Putamen (tissue), 1 donor: ENCODE measurements at regions not wholly inside any gene's neighbourhood (a gene's known extent, or its start where the extent isn't known, plus 50 kb on each side); places are given as distances from the start of the nearest gene placed in this dataset.

ENCODE experiments used
- DNase-seq: peaks from one replicate; pipeline ENCODE4 v3.0.0-alpha.2; 2016; ENCODE audit warnings: low spot score

DNA sequence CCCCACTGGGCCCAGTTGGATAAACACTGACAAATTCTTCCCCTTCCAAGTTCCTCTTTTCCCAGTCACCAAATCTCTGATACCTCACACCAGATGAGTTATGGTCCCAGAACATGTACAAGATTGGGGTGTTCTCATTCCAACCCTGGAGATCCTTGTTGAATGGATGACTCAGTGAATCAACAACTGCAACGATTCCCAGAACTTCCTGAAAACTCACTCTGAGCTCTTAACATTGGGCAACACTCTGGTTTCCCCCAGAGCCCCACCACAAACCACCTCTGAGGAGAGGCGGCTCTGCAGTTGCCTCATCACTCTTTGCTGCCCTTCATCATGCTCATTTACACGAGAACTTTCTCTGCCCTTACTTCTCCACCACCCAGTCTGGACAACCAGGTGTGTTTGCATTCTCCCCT is 115.2 kb downstream of the MRPL14 start:
- no peak for DNase-seq

GRCh38 chr6:44011350-44011920 is 115.8 kb downstream of the MRPL14 start:
- no peak for DNase-seq

- DNase-seq = no peak
Observed at GRCh38 chr6:44010411-44011349, 116.6 kb downstream of the MRPL14 start.

DNA sequence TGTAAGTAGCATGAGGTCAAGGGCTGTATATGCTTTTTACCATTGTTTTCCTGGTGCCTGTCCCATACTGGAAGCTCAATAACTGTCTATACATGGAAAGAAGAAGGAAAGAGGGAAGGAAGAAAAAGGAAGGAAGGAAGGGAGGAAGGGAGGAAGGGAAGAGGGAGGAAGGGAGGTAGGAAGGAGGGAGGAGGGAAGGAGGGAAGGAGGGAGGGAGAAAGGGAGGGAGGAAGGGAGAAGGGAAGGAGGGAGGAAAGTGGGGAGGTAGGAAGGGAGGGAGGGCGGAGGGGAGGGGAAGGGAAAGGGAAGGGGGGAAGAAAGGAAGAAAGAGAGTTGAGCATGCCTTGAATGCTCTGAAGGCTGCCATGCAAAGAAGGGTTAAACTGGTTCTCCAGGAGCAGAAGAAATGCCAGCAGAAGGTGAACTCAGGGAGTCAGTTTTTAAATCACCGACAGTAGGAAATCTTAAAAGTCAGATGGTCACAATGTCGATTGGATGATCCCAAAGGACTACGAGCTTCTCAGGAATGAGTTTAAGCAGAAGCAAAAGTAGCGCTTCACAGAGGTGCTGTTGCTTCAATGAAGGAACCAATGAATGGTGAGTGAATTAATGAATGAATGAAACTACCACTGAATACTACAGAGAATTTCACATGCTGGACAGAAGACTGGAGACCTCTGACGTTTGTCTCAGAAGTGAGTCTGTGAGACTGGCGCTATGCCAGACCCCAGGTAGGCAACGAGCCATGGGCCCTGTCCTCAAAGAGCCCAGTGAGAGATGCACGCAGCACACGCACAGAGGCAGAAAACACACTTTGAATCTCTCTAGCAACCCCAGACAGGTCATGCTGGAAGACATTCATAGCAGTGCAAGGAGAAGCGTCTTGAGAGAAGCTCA is 117.6 kb downstream of the MRPL14 start:
- no peak for DNase-seq

DNA sequence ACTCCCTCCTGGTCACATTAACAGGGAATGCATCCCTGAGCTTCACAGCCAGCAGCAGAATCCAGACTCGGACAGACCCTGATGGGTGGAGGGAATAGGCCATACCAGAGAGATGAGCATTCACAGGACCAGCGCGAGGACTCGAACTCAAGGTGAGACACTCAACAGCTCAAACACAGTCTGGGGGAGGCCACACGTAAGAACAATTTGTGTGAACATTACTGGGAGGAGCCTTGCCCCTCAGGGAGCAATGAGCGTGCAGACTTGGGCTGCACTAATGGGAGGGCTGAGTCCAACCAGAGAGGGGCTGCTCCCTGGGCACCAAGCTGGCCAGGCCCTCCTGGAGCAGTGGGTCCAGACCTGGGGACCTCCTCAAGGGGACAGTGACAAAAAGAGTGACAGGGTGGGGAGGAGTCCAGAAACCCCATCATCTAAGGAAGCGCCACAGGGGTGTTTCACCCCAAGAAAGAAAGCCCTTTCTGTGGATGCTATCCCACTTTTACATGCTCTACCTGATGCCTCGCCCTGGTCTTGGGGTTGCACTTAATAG is 118.4 kb downstream of the MRPL14 start:
- DNase-seq = no peak

DNA sequence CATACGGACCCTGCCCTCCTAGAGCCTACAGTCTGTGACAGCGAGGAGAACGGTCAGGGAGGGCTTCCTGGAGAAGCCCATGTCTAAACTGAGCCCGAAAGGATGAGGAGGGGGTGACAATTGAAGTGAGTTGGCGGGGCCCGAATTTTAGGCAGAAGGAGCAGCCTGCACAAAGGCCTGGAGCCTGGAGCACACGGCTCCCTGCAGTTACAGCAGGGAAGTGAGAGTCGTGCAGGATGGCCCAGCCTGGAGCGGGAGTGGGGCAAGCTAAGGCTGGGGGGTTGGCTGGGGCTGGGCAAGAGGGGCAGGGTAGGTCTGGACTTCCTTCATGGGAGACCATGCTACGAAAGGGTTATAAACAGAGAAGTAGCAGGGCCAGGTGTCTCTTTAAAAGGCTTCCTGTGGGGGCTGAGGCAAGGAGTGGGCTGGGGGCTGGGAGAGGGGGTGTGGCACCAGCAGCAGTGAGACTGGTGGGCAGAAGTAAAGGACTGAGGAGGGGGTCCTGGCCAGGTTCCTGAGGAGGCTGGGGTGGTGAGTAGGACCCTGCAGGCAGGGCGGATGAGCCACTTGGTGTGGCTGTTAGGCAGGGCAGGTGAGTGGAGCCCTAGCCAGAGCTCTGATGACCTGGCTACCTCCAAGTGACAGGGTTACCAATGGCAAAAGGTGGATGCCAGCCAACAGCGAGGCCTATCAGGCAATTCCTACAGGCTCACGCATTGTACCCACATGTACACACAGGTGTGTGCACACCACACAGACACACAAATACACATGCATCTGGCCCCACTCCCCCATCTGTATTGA is 119.2 kb downstream of the MRPL14 start:
- DNase-seq = no peak

GRCh38 chr6:44006872-44007303 is 120.4 kb downstream of the MRPL14 start:
- no peak for DNase-seq

DNA sequence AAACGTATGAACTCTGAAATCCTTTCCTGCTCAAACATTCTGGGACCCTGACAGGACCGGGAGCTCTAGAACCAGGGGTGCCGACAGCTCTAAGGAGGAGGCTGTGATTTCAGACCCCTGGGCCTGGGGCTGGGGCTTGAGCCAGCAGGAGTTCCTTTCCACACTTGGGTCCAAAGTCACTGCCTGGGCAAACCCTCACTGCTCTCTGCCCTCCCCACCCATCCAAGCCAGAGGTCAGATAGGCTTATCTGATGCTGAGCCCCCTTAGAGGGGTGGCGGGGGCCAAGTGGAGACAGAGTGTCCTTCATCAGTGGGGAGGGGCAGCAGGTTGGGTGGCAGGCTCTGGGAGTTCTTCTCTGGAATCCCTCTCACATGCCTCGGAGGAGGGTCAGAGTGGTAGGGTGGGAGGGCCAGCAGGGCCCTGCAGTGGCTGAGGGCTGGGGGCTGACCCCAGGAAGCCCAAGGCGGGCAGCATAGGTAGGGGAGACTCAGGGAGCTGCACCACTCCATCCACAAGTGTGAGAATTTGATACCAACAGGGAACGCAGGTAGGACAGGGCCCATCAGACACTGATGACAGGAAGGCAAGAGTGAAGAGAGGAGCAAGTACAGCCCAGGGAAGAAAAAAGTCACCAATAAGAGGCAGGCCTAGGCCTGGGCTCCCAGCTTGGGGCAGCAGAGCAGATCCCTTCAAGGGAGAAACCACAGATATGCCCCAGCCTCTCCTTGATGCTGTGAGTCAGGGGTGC is 121.0 kb downstream of the MRPL14 start:
- no peak for DNase-seq

DNA sequence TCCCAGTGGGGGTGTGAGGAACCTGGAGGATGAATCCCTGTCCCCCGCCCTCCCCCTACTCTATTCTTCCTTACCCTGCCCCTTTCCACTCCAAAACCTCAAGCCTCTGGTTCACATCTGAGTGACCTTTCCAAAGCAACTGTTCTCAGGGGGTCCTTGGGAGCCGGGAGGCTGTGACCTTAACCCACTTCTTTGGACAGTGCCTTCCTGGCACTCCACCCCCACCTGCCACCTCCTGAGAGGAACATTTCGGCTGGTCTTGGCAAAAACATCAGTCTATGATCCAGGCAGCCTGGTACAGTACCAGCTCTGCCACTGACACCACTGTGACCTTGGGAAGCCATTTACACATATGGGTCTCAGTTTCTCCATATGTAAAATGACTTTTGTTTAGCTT is 121.7 kb downstream of the MRPL14 start:
- DNase-seq = no peak

- no peak for DNase-seq
Observed at GRCh38 chr6:44004625-44005506, 122.4 kb downstream of the MRPL14 start.

DNA sequence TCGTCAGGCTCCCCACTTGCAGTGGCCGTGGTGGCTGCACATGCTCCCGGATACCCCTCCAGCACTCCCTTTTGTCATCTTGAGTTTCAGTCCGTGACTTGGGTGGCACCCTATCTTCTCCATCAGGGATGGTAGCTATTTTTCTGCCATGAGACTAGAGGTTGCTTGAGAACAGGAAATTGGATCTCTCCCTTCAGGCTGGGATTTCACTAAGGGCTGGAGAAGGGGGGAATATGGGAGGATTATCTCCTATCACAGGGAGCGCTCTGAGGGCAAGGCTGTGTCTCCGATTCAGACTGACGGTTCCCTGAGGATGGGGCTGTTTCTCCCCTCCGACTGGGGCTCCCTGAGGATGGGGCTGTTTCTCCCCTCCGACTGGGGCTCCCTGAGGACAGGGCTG is 123.1 kb downstream of the MRPL14 start:
- DNase-seq = no peak

- no peak for DNase-seq
Observed at GRCh38 chr6:44003345-44004061, 123.7 kb downstream of the MRPL14 start.

DNA sequence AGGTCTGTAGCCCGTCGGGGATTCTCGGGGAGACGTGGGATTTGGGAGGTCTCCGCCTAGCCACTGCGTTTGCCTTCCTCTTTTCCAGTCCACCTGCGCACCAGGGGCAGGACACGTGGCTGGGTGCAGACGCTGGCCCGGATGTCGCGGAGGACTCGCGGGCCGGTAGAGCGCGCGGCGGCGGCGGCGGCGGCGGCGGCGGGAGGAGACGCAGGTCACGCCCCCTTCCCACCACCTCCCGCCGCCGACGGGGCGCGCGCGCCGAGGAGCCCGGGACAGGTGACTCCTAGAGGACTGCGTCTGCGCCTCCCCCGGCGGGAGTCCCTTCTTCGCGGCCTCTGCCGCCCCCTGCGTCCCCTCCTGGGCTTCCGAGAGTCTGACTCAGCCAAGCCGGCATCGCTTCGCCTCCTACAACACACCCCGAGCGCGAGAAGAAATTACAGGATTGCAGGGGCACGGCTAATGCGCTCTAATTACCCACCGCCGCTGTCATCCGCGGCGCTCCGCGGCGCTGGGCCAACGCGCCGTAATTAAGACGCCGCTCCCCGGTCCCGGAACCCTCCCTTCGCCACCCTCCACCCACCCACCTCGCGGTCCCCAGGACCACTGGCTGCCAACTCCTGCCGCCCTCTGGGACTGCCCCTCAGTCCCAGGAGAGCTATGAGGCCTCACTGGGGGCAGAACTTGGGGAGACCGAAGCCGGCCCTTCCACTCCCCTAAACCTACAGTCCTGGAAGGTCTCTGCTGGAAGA is 124.5 kb downstream of the MRPL14 start:
- peak; percentile 51 for DNase-seq

DNA sequence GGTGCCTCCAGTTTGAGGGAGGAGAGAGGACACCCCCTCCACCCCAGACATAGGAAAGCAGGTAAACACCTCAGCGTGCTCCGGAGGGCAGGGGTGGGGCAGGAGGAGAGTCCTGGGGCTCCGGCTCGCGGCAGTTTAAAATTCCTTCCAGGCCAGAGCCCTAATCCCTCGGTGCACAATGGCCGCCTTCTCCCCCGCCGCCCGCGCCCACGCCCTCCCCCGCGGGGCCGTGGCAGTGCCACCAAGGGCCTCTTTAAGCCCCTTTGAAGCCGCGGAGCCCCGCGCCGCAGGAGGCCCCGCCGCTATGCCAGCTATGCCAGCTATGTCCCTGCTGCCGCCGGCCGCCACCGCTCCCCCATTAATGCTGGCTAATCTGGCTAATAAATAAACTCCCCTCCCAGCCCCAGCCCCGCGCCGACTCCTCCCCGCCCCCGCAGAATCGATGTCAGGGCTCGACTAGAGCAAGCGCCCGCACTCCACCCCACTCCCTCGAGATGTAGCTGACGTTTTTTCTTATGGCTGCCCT is 125.1 kb downstream of the MRPL14 start:
- no peak for DNase-seq

DNA sequence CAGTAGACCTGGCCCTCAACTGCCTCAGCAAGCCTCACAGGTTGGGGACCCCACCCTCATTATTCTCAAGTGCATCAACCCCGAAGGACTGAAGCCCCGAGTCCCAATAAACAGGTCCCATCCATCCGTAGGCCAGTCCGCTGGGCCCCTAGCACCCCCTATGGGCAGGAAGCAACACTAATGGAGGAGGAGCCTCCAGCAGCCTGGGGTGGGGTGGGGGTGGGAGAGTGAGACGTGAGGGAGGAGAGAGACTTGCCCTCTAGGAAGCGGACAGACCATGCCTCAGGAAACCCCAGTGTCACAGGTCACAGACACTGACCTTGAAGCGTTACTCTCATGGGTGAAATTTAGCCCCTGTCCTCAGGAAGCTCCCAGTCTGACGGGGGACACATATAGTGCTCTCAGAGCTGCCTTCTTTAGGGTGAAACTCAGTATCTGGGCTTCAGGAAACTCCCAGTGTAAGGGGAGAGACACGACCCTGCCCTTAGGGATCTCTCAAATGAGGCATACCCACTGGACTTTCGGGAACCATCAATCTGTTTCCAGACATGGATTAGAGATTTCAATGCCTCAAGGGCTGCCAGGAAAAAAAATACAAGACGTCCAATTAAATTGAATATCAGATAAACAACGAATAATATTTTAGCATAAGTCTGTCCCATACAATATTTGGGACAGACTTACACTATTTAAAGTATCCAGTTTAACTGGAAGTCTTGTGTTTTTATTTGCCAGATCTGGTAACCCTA is 125.8 kb downstream of the MRPL14 start:
- DNase-seq = no peak

GRCh38 chr6:44000164-44000842 is 126.9 kb downstream of the MRPL14 start:
- DNase-seq = no peak

DNA sequence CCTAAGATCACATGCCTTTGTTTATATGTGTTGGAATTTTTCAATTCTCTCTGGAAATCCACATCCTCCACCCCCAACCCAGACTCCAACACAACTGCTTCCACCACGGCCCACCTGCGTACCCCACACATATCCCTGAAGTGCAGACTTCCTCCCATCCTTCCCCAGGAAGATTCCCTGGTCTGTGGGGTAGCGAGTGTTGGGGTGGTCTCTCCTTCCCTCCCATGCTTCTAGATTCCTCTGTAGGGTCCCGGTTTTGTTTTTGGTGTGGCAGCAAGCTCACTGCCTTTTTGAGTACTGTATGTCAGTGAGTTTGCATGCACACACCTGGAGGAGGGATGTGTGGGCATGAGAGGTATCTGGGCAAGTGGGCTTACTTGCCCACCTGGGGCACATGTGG is 127.6 kb downstream of the MRPL14 start:
- DNase-seq = no peak
